Endothelial cell (in vitro differentiated cells): ENCODE measurements at regions not wholly inside any gene's neighbourhood (a gene's known extent, or its start where the extent isn't known, plus 50 kb on each side); places are given as distances from the start of the nearest gene placed in this dataset.

Experiments used
- DNase-seq: peaks from one replicate; pipeline ENCODE4 v3.0.0; 2021; ENCODE audit warnings: low spot score
- H3K27ac Mint-ChIP-seq: one replicate; pipeline ENCODE4 v1.8.0; 2021; ENCODE audit warnings: mixed read lengths, inconsistent platforms; ENCODE audit not compliant: unreplicated experiment
- H3K27me3 Mint-ChIP-seq: one replicate; pipeline ENCODE4 v1.8.0; 2021; ENCODE audit warnings: mild to moderate bottlenecking, moderate library complexity, mixed read lengths, inconsistent platforms; ENCODE audit not compliant: unreplicated experiment
- H3K36me3 Mint-ChIP-seq: one replicate; pipeline ENCODE4 v1.8.0; 2021; ENCODE audit warnings: mild to moderate bottlenecking, low read depth, mixed read lengths, inconsistent platforms; ENCODE audit not compliant: unreplicated experiment
- H3K4me1 Mint-ChIP-seq: one replicate; pipeline ENCODE4 v1.8.0; 2021; ENCODE audit warnings: mild to moderate bottlenecking, mixed read lengths, inconsistent platforms; ENCODE audit not compliant: unreplicated experiment
- H3K4me3 Mint-ChIP-seq: one replicate; pipeline ENCODE4 v1.8.0; 2021; ENCODE audit warnings: mild to moderate bottlenecking, mixed read lengths, inconsistent platforms; ENCODE audit not compliant: unreplicated experiment
- H3K9me3 Mint-ChIP-seq: one replicate; pipeline ENCODE4 v1.8.0; 2021; ENCODE audit warnings: mixed read lengths, inconsistent platforms; ENCODE audit not compliant: unreplicated experiment
- CTCF ChIP-seq: fragments of 200-600 bp; sonication (generic); IDR thresholded peaks from one replicate; pipeline ENCODE4 v1.5.0; 2021; ENCODE audit warnings: antibody characterized with exemption; ENCODE audit not compliant: unreplicated experiment

- no peaks in the 10 kb centered on the region for H3K36me3 Mint-ChIP-seq
- H3K4me1 Mint-ChIP-seq = no peaks in the 10 kb centered on the region
- no peaks in the 10 kb centered on the region for H3K9me3 Mint-ChIP-seq
- DNase-seq = no peak
- H3K27ac Mint-ChIP-seq = no peak overlapping the region
- H3K4me3 Mint-ChIP-seq = no peak overlapping the region
- peaks cover 2% of the 10 kb centered on the region for H3K27me3 Mint-ChIP-seq
- no peak for TF ChIP-seq CTCF
These were observed 132.3 kb downstream of the TINAG start for GRCh38 chr6:54440549-54440948.

GRCh38 chr6:54441020-54441419 lies 132.8 kb downstream of the TINAG start:
- Mint-ChIP-seq H3K27me3 (no peaks in the 10 kb centered on the region), H3K9me3 (no peaks in the 10 kb centered on the region), H3K36me3 (no peaks in the 10 kb centered on the region), H3K27ac (no peak overlapping the region), H3K4me3 (no peak overlapping the region), H3K4me1 (no peaks in the 10 kb centered on the region)
- no peak for DNase-seq
- TF ChIP-seq CTCF = no peak

- Mint-ChIP-seq H3K27me3 (no peaks in the 10 kb centered on the region), H3K4me3 (no peak overlapping the region), H3K4me1 (no peaks in the 10 kb centered on the region), H3K9me3 (no peaks in the 10 kb centered on the region), H3K27ac (no peak overlapping the region), H3K36me3 (no peaks in the 10 kb centered on the region)
- TF ChIP-seq CTCF = no peak
- DNase-seq = no peak
These were observed 133.5 kb downstream of the TINAG start for GRCh38 chr6:54441687-54442248.

DNA sequence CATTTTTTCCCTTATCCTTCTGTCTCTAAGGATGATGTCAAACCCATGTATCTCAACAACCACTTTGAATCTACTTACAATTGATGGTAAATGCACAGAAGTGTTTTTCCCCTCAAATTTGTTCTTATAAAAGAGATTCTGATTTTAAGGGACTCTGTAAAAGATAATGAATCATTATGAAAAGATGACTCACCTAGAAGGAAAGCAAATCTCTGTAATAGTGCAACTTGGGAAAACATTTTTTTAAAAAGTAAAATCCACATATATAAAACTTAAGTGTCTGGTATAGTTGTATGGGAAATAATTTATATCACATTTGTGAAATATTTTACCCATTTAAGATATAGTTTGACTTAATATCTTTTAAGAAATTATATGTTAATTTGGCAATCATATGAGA lies 137.0 kb downstream of the TINAG start:
- H3K27ac Mint-ChIP-seq = no peak overlapping the region
- H3K36me3 Mint-ChIP-seq = no peaks in the 10 kb centered on the region
- no peaks in the 10 kb centered on the region for H3K27me3 Mint-ChIP-seq
- H3K4me1 Mint-ChIP-seq = no peaks in the 10 kb centered on the region
- TF ChIP-seq CTCF = no peak
- no peak for DNase-seq
- H3K9me3 Mint-ChIP-seq = no peaks in the 10 kb centered on the region
- no peak overlapping the region for H3K4me3 Mint-ChIP-seq

- H3K36me3 Mint-ChIP-seq = no peaks in the 10 kb centered on the region
- no peak for DNase-seq
- H3K4me3 Mint-ChIP-seq = no peak overlapping the region
- H3K4me1 Mint-ChIP-seq = no peaks in the 10 kb centered on the region
- no peaks in the 10 kb centered on the region for H3K27me3 Mint-ChIP-seq
- no peak overlapping the region for H3K27ac Mint-ChIP-seq
- H3K9me3 Mint-ChIP-seq = no peaks in the 10 kb centered on the region
- TF ChIP-seq CTCF = no peak
These were observed 140.4 kb downstream of the TINAG start for GRCh38 chr6:54448617-54449016.
